Parathyroid adenoma (tissue), 2 donors: ENCODE measurements at regions not wholly inside any gene's neighbourhood (a gene's known extent, or its start where the extent isn't known, plus 50 kb on each side); places are given as distances from the start of the nearest gene placed in this dataset.

Experiments
- H2AFZ ChIP-seq: fragments of 300-600 bp; sonication (generic); one replicate; pipeline ENCODE4 v1.7.0; 2017; ENCODE audit warnings: antibody characterized with exemption, mild to moderate bottlenecking
- H3K27ac ChIP-seq: fragments of 300-600 bp; sonication (generic); one replicate; pipeline ENCODE4 v1.7.0; 2017
- H3K27me3 ChIP-seq: fragments of 300-600 bp; sonication (generic); one replicate; pipeline ENCODE4 v1.7.0; 2017; ENCODE audit warnings: low read length; ENCODE audit not compliant: control insufficient read depth, insufficient read depth
- H3K36me3 ChIP-seq: fragments of 300-600 bp; sonication (generic); one replicate; pipeline ENCODE4 v1.7.0; 2017; ENCODE audit warnings: low read length; ENCODE audit not compliant: control insufficient read depth, insufficient read depth
- H3K4me1 ChIP-seq: fragments of 300-600 bp; sonication (generic); one replicate; pipeline ENCODE4 v1.7.0; 2017; ENCODE audit warnings: control low read depth
- H3K4me2 ChIP-seq: fragments of 300-600 bp; sonication (generic); one replicate; pipeline ENCODE4 v1.7.0; 2017; ENCODE audit warnings: low read length
- H3K4me3 ChIP-seq: fragments of 300-600 bp; sonication (generic); one replicate; pipeline ENCODE4 v1.7.0; 2017; ENCODE audit warnings: low read depth, low read length
- H3K79me2 ChIP-seq: fragments of 300-600 bp; sonication (generic); one replicate; pipeline ENCODE4 v1.7.0; 2017; ENCODE audit warnings: control low read depth
- H3K9ac ChIP-seq: fragments of 300-600 bp; sonication (generic); one replicate; pipeline ENCODE4 v1.7.0; 2017; ENCODE audit warnings: mild to moderate bottlenecking
- H3K9me3 ChIP-seq: fragments of 300-600 bp; sonication (generic); one replicate; pipeline ENCODE4 v1.7.0; 2017; ENCODE audit warnings: low read length; ENCODE audit not compliant: control insufficient read depth
- CTCF ChIP-seq: fragments of 300-600 bp; sonication (generic); IDR thresholded peaks from one replicate; pipeline ENCODE4 v1.7.0; 2017; ENCODE audit warnings: antibody characterized with exemption, mild to moderate bottlenecking
- donor health status: primary hyperparathyroidism.

- Histone ChIP-seq H3K27ac (no peak overlapping the region), H2AFZ (no peak overlapping the region), H3K9me3 (no peaks in the 10 kb centered on the region), H3K4me2 (no peak overlapping the region), H3K4me3 (no peak overlapping the region), H3K79me2 (no peaks in the 10 kb centered on the region), H3K27me3 (no peaks in the 10 kb centered on the region), H3K36me3 (no peaks in the 10 kb centered on the region), H3K9ac (no peak overlapping the region), H3K4me1 (no peaks in the 10 kb centered on the region)
- no peak for TF ChIP-seq CTCF
Observed at GRCh38 chr1:22370190-22370498, 81.5 kb upstream of the ZBTB40 start.

GRCh38 chr1:22371408-22371807 lies 80.2 kb upstream of the ZBTB40 start:
- Histone ChIP-seq H2AFZ (no peak overlapping the region), H3K9ac (no peak overlapping the region), H3K27ac (no peak overlapping the region), H3K4me2 (no peak overlapping the region), H3K27me3 (no peaks in the 10 kb centered on the region), H3K9me3 (no peaks in the 10 kb centered on the region), H3K4me3 (no peak overlapping the region), H3K79me2 (no peaks in the 10 kb centered on the region), H3K4me1 (no peaks in the 10 kb centered on the region), H3K36me3 (no peaks in the 10 kb centered on the region)
- no peak for TF ChIP-seq CTCF

- Histone ChIP-seq H3K27ac (no peak overlapping the region), H3K9ac (no peak overlapping the region), H3K4me3 (no peak overlapping the region), H3K4me2 (no peak overlapping the region), H2AFZ (no peak overlapping the region), H3K4me1 (no peaks in the 10 kb centered on the region), H3K9me3 (no peaks in the 10 kb centered on the region), H3K36me3 (no peaks in the 10 kb centered on the region), H3K27me3 (no peaks in the 10 kb centered on the region), H3K79me2 (no peaks in the 10 kb centered on the region)
- no peak for TF ChIP-seq CTCF
Observed at GRCh38 chr1:22373252-22373651, 78.4 kb upstream of the ZBTB40 start.

- no peak overlapping the region for H3K27ac ChIP-seq
- no peak overlapping the region for H3K4me2 ChIP-seq
- no peak for TF ChIP-seq CTCF
- H3K9ac ChIP-seq, result no peak overlapping the region
- H3K4me1 ChIP-seq, result no peaks in the 10 kb centered on the region
- H3K9me3 ChIP-seq, result no peaks in the 10 kb centered on the region
- H2AFZ ChIP-seq, result no peak overlapping the region
- no peaks in the 10 kb centered on the region for H3K27me3 ChIP-seq
- no peaks in the 10 kb centered on the region for H3K79me2 ChIP-seq
- H3K36me3 ChIP-seq, result no peaks in the 10 kb centered on the region
- no peak overlapping the region for H3K4me3 ChIP-seq
Observed at GRCh38 chr1:22374001-22374400, 77.7 kb upstream of the ZBTB40 start.

GRCh38 chr1:22375601-22376000 lies 76.0 kb upstream of the ZBTB40 start:
- no peaks in the 10 kb centered on the region for H3K36me3 ChIP-seq

More at GRCh38 chr1:22375601-22376000, 76.0 kb upstream of the ZBTB40 start:
- Histone ChIP-seq H3K27ac (no peak overlapping the region), H2AFZ (no peak overlapping the region), H3K4me3 (no peak overlapping the region), H3K4me1 (no peaks in the 10 kb centered on the region), H3K4me2 (no peak overlapping the region), H3K27me3 (no peaks in the 10 kb centered on the region), H3K9me3 (no peaks in the 10 kb centered on the region), H3K9ac (no peak overlapping the region), H3K79me2 (no peaks in the 10 kb centered on the region)
- no peak for TF ChIP-seq CTCF
